ENCODE measurements at regions not wholly inside any gene's neighbourhood (a gene's known extent, or its start where the extent isn't known, plus 50 kb on each side); places are given as distances from the start of the nearest gene placed in this dataset.

GRCh38 chr2:163200741-163201140 lies 362.2 kb upstream of the KCNH7 start:
- ChIA-PET POLR2A (no interaction called here), CTCF (ENCODE audit: low intra/inter-chr PET ratio) (no interaction called here)
- H3K4me3 ChIP-seq, result no peak overlapping the region
- ATAC-seq (no peak), FAIRE-seq (no peak), DNase-seq (ENCODE audit: extremely low read depth in 1 of 4, low spot score in 3 of 4) (no peak)
- H3K27ac ChIP-seq (ENCODE audit: extremely low read depth, low read depth, low read length), result no peak overlapping the region
- no peaks in the 10 kb centered on the region for H3K36me3 ChIP-seq (ENCODE audit: control insufficient read depth, insufficient read depth, low read length)
- no peaks in the 10 kb centered on the region for H3K79me2 ChIP-seq (ENCODE audit: control insufficient read depth, insufficient read depth, low read length)
- TF ChIP-seq CBX8 (IDR thresholded peaks at IDR 0.05; ENCODE audit: borderline replicate concordance, extremely low read depth, low read depth, low read length, poor library complexity, severe bottlenecking) (no peak), EHMT2 (IDR thresholded peaks at IDR 0.05) (no peak), NR2C2 (CRISPR knock-in tag; IDR thresholded peaks at IDR 0.05) (no peak), NR2C2 (tag; IDR thresholded peaks at IDR 0.05) (no peak), ATF4 (CRISPR knock-in tag; IDR thresholded peaks at IDR 0.05) (no peak), TBP (optimal IDR thresholded peaks at IDR 0.05; ENCODE audit: low read depth, low read length) (no peak), ZBTB1 (CRISPR knock-in tag; IDR thresholded peaks at IDR 0.05; ENCODE audit: borderline replicate concordance, low read depth) (no peak), ZNF695 (CRISPR knock-in tag; IDR thresholded peaks at IDR 0.05) (no peak), ZNF511 (CRISPR knock-in tag; IDR thresholded peaks at IDR 0.05) (no peak), TAF7 (tag; IDR thresholded peaks at IDR 0.05) (no peak)
- BruUV-seq (replicated peaks), result no TSS peak
- H2AFZ ChIP-seq (ENCODE audit: low read depth, low read length), result no peak overlapping the region
- WGBS (ENCODE audit: insufficient coverage, low coverage, missing lambda C conversion rate), result 2% methylated on average over 4 of the region's 4 CpGs
- H3K9me1 ChIP-seq (ENCODE audit: control insufficient read depth, insufficient read depth, low read length), result no peaks in the 10 kb centered on the region
- intact Hi-C loops (cut with micrococcal nuclease) (no loop called here), in situ Hi-C loops (cut with MboI) (no loop called here)
- H4K20me1 ChIP-seq (replicated peaks; ENCODE audit: control insufficient read depth, insufficient read depth, low read length), result no peaks in the 10 kb centered on the region
- no peak overlapping the region for H3K9ac ChIP-seq (ENCODE audit: insufficient read depth in 1 of 2, low read depth in 2 of 2, low read length in 2 of 2)
- no peaks in the 10 kb centered on the region for H3K27me3 ChIP-seq (ENCODE audit: control insufficient read depth in 2 of 2, insufficient read depth in 2 of 2, low read length in 2 of 2)
- no peak overlapping the region for H3K4me2 ChIP-seq (ENCODE audit: insufficient read depth, low read length)
- H3K9me3 ChIP-seq (replicated peaks; ENCODE audit: control insufficient read depth, insufficient read depth, low read depth, low read length), result no peaks in the 10 kb centered on the region
- no peaks in the 10 kb centered on the region for H3K4me1 ChIP-seq (replicated peaks in 1 of 2; ENCODE audit: control insufficient read depth in 2 of 2, insufficient read depth in 2 of 2, low read length in 2 of 2)
